ENCODE measurements at regions not wholly inside any gene's neighbourhood (a gene's known extent, or its start where the extent isn't known, plus 50 kb on each side); places are given as distances from the start of the nearest gene placed in this dataset.

DNA sequence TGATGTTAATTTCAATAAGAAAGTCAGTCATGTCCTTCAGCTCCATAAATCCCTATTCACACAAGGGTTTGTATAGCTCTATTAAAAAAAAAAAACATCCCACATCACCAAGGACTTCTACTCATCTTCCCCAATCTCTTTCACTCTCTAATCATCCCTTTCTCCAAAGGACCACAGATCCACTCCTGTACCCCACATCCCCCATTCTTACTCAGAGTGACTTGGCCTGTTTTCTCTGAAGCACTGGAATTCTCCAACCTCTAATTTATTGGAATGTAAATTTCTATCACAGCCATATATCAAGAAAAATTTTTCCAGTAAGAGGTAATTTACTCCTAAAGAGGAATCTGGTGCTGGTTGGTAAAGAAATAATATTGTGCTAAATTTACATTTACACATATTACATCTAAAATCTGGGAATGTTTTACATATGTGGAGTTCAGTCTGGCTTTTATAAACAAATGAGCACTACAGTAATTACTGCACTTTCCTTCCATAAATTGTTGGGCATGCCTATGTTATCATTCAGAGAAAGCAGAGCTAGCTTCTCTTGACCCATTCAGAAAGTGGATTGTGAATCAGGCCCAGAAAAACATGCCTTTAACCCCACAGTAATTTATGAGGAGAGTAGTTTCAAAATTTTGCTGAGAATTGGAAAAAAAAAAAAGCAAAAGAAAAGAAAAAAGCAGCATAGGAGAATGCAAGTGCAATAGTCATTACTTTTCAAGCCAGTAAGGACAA is 399.5 kb upstream of the TNC start:
- no peak for DNase-seq (ENCODE audit: low spot score)
- H3K36me3 ChIP-seq: no peaks in the 10 kb centered on the region
- TF ChIP-seq CTCF (IDR thresholded peaks at IDR 0.05): no peak
- no peak for TF ChIP-seq POLR2A (IDR thresholded peaks at IDR 0.05)
- TF ChIP-seq POLR2AphosphoS5 (IDR thresholded peaks at IDR 0.05): no peak
- no peaks in the 10 kb centered on the region for H3K4me1 ChIP-seq (replicated peaks)
- no peaks in the 10 kb centered on the region for H3K27me3 ChIP-seq (replicated peaks; ENCODE audit: insufficient read depth)
- intact Hi-C loops (cut with DNase I): no loop called here
- H3K27ac ChIP-seq: no peak overlapping the region
- no peaks in the 10 kb centered on the region for H3K9me3 ChIP-seq
- no peak overlapping the region for H3K4me3 ChIP-seq

DNA sequence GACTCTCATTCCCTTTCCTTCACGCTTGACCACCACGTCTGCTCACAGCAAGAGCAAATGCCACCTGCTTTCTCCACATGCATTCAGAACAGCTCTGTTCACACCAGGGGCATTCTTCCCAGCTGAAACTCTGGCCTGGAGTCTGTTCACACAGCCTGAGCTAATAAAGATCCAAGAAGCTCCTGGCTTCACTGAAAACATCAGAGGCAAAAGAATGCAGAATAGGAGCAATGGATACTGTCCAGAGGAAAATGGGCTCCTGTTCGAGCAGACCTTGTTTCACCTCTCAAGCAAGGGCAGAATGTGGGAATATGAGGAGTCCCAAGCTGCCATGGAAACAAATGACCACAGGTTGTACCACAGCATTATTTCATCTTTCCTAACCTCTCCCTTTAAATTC is 402.7 kb upstream of the TNC start:
- H3K36me3 ChIP-seq: no peaks in the 10 kb centered on the region
- H3K4me1 ChIP-seq (replicated peaks): peaks cover 6% of the 10 kb centered on the region
- intact Hi-C loops (cut with DNase I): loop anchor here (2.0 to 5.0 kb wide), 2 partner anchors 608 to 778 kb away; no protein-coding TSS in a partner anchor
- WGBS: 76% methylated on average over 3 of the region's 3 CpGs
- no peaks in the 10 kb centered on the region for H3K9me3 ChIP-seq
- no peaks in the 10 kb centered on the region for H3K27me3 ChIP-seq (replicated peaks; ENCODE audit: insufficient read depth)
- H3K27ac ChIP-seq: no peak overlapping the region
- TF ChIP-seq POLR2A (IDR thresholded peaks at IDR 0.05): no peak
- no peak for TF ChIP-seq CTCF (IDR thresholded peaks at IDR 0.05)
- no peak for TF ChIP-seq POLR2AphosphoS5 (IDR thresholded peaks at IDR 0.05)
- no peak for DNase-seq (ENCODE audit: low spot score)
- H3K4me3 ChIP-seq: no peak overlapping the region

DNA sequence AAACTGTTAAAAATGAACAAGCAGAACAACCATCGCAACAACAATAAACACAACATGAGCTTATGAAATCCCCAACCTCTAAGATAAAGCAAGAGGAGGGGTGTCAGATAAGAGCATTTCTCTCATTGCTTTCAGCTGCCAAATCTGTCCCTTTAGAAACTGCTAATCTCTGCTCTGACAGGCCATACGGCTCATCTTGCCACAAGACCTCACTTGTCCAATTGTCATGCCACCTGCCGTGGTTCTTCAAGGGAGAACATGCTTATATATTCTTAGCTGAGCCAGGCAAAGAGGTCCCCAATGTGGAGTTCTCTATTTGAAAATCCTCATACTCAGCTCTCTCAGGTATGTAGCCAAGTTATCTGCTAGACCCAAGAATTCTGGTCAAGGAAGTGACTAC is 405.0 kb upstream of the TNC start:
- H3K4me1 ChIP-seq (replicated peaks): peaks cover 6% of the 10 kb centered on the region
- no peaks in the 10 kb centered on the region for H3K9me3 ChIP-seq
- H3K27me3 ChIP-seq (replicated peaks; ENCODE audit: insufficient read depth): no peaks in the 10 kb centered on the region
- no peak overlapping the region for H3K4me3 ChIP-seq
- no peaks in the 10 kb centered on the region for H3K36me3 ChIP-seq
- no peak for DNase-seq (ENCODE audit: low spot score)
- H3K27ac ChIP-seq: no peak overlapping the region
- intact Hi-C loops (cut with DNase I): loop anchor here (5.0 kb wide), 1 partner anchor 611 kb away; no protein-coding TSS in a partner anchor
- WGBS: 87% methylated on average over 3 of the region's 3 CpGs
- TF ChIP-seq POLR2AphosphoS5 (IDR thresholded peaks at IDR 0.05): no peak
- no peak for TF ChIP-seq POLR2A (IDR thresholded peaks at IDR 0.05)
- no peak for TF ChIP-seq CTCF (IDR thresholded peaks at IDR 0.05)

- peak; percentile 36 for DNase-seq (ENCODE audit: low spot score)
Observed at GRCh38 chr9:115524453-115525059, 406.6 kb upstream of the TNC start.

More at GRCh38 chr9:115524453-115525059, 406.6 kb upstream of the TNC start:
- Histone ChIP-seq H3K27me3 (replicated peaks; ENCODE audit: insufficient read depth) (no peaks in the 10 kb centered on the region), H3K27ac (no peak overlapping the region), H3K36me3 (no peaks in the 10 kb centered on the region), H3K9me3 (no peaks in the 10 kb centered on the region), H3K4me1 (replicated peaks) (peaks cover 6% of the 10 kb centered on the region), H3K4me3 (no peak overlapping the region)
- TF ChIP-seq POLR2AphosphoS5 (IDR thresholded peaks at IDR 0.05): peak; percentile 18
- TF ChIP-seq CTCF (IDR thresholded peaks at IDR 0.05): peak; percentile 27 to 80 (median 74)
- TF ChIP-seq POLR2A (IDR thresholded peaks at IDR 0.05): no peak
- intact Hi-C loops (cut with DNase I): loop anchor here (2.0 to 5.0 kb wide), 2 partner anchors 510 to 612 kb away; no protein-coding TSS in a partner anchor
- 20% methylated on average over 3 of the region's 3 CpGs for WGBS

All from prostate gland (tissue), 2 donors.